ENCODE measurements at regions not wholly inside any gene's neighbourhood (a gene's known extent, or its start where the extent isn't known, plus 50 kb on each side); places are given as distances from the start of the nearest gene placed in this dataset.

DNA sequence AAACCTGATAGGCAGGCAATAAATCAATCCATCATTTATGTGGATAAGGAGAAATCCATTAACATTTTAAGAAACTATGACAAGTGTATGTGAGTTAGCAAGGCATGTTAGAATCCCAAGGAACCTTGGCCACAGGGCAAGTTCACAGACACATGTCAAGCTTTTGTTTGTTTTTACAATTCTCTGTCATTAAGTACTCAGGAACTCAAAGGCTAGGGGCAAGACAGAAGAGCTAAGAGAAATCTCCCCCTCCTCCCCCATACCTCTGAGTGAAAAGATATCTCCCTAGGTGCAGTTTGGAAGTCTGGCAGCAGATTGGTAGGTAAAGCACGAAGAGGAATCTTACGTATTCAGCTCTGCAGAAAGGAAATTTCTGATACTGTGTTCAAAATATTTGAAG lies 348.1 kb downstream of the IRS1 start:
- Histone ChIP-seq H3K14ac (ENCODE audit: insufficient read depth, low read length) (no peak overlapping the region), H3K56ac (ENCODE audit: insufficient read length, low read depth, low read length) (no peak overlapping the region), H3K4me2 (ENCODE audit: insufficient read depth, insufficient read length, low read length) (no peak overlapping the region), H4K91ac (ENCODE audit: insufficient read length, low read depth, low read length) (no peak overlapping the region), H2BK15ac (ENCODE audit: low read depth, low read length) (no peak overlapping the region), H3K23me2 (ENCODE audit: insufficient read length, low read depth, low read length, poor library complexity, severe bottlenecking) (no peaks in the 10 kb centered on the region), H4K8ac (replicated peaks; ENCODE audit: insufficient read length, low read depth, low read length) (no peak overlapping the region), H3K27me3 (ENCODE audit: insufficient read depth, low read length) (no peaks in the 10 kb centered on the region), H3K9ac (ENCODE audit: extremely low read depth, insufficient read length, low read length) (no peak overlapping the region), H2AFZ (ENCODE audit: low read length) (no peak overlapping the region), H3K23ac (ENCODE audit: insufficient read length, low read depth, low read length) (no peak overlapping the region), H3K27ac (ENCODE audit: insufficient read length, low read depth, low read length) (no peak overlapping the region), H3T11ph (ENCODE audit: low read length) (no peak overlapping the region), H2BK12ac (ENCODE audit: insufficient read length, low read depth, low read length) (no peak overlapping the region), H3K79me2 (ENCODE audit: insufficient read depth, low read length) (no peaks in the 10 kb centered on the region), H4K5ac (ENCODE audit: insufficient read length, low read depth, low read length) (no peak overlapping the region), H3K9me3 (ENCODE audit: control insufficient read depth, low read depth, low read length) (no peaks in the 10 kb centered on the region), H3K4ac (ENCODE audit: low read depth, low read length) (no peak overlapping the region), H3K79me1 (ENCODE audit: insufficient read depth, low read depth, low read length, poor library complexity, severe bottlenecking) (no peaks in the 10 kb centered on the region), H3K18ac (ENCODE audit: insufficient read length, low read depth, low read length) (no peak overlapping the region), H3K4me1 (ENCODE audit: insufficient read depth, low read length) (no peaks in the 10 kb centered on the region), H2AK5ac (ENCODE audit: insufficient read length, low read length) (no peak overlapping the region), H4K20me1 (ENCODE audit: control insufficient read depth, insufficient read depth, insufficient read length) (no peaks in the 10 kb centered on the region), H2BK5ac (ENCODE audit: insufficient read length, low read length) (no peak overlapping the region), H2BK20ac (ENCODE audit: low read depth, low read length, poor library complexity, severe bottlenecking) (no peak overlapping the region), H2BK120ac (ENCODE audit: low read depth, low read length, poor library complexity, severe bottlenecking) (no peak overlapping the region)
- no CpG with 5 or more reads among the region's 2 CpGs for WGBS (ENCODE audit: extremely low coverage, insufficient read length, low lambda C conversion rate)
- no peak for DNase-seq
- no peak overlapping the region; a peak in 1 of 7 replicates for H3K27ac Mint-ChIP-seq
- H3K4me1 Mint-ChIP-seq = no peaks in the 10 kb centered on the region
- TF ChIP-seq, protein P1, sequence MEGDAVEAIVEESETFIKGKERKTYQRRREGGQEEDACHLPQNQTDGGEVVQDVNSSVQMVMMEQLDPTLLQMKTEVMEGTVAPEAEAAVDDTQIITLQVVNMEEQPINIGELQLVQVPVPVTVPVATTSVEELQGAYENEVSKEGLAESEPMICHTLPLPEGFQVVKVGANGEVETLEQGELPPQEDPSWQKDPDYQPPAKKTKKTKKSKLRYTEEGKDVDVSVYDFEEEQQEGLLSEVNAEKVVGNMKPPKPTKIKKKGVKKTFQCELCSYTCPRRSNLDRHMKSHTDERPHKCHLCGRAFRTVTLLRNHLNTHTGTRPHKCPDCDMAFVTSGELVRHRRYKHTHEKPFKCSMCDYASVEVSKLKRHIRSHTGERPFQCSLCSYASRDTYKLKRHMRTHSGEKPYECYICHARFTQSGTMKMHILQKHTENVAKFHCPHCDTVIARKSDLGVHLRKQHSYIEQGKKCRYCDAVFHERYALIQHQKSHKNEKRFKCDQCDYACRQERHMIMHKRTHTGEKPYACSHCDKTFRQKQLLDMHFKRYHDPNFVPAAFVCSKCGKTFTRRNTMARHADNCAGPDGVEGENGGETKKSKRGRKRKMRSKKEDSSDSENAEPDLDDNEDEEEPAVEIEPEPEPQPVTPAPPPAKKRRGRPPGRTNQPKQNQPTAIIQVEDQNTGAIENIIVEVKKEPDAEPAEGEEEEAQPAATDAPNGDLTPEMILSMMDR (conservative IDR thresholded peaks at IDR 0.05) = no peak
- no peak overlapping the region for H3K4me3 Mint-ChIP-seq
- peaks cover 6 to 29% (median 17%) of the 10 kb centered on the region in 3 experiments for H3K36me3 Mint-ChIP-seq (ENCODE audit: insufficient read depth in 1 of 3, low read depth in 3 of 3)
- H3K9me3 Mint-ChIP-seq = peaks cover 28 to 33% of the 10 kb centered on the region in 2 experiments
- no peaks in the 10 kb centered on the region for H3K27me3 Mint-ChIP-seq (ENCODE audit: low read depth)

Measured in H9 (cell line).